RWPE2 (cell line): ENCODE measurements at regions not wholly inside any gene's neighbourhood (a gene's known extent, or its start where the extent isn't known, plus 50 kb on each side); places are given as distances from the start of the nearest gene placed in this dataset.
"Not testable (repeated sequence)": the region's sequence is repeated elsewhere in the genome, so short reads cannot be mapped to it uniquely, and the experiment has no call there.

Source experiments
- ATAC-seq: fragments of 200-7000 bp; cut with Tn5 transposase; 3 replicates; pipeline ENCODE4 v1.9.1; 2021; ENCODE audit warnings: low read depth
- DNase-seq: peaks from one replicate; pipeline ENCODE4 v3.0.0-alpha.2; 2020; ENCODE audit warnings: low spot score
- H3K27ac ChIP-seq: fragments of 450-650 bp; 2 replicates; pipeline ENCODE4 v1.5.1; 2017; ENCODE audit warnings: mild to moderate bottlenecking; ENCODE audit not compliant: poor library complexity, severe bottlenecking
- H3K27me3 ChIP-seq: fragments of 250-450 bp; sonication (Bioruptor Pico); 2 replicates; pipeline ENCODE4 v1.5.1; 2021; ENCODE audit warnings: mild to moderate bottlenecking, moderate library complexity; ENCODE audit not compliant: insufficient read depth, poor library complexity, severe bottlenecking
- H3K36me3 ChIP-seq: fragments of 250-450 bp; sonication (Bioruptor Pico); 2 replicates; pipeline ENCODE4 v1.5.1; 2020; ENCODE audit warnings: low read depth, mild to moderate bottlenecking, moderate library complexity
- H3K4me1 ChIP-seq: fragments of 250-450 bp; sonication (Bioruptor Pico); 2 replicates; pipeline ENCODE4 v1.5.1; 2021; ENCODE audit warnings: mild to moderate bottlenecking, moderate library complexity; ENCODE audit not compliant: insufficient read depth, poor library complexity, severe bottlenecking
- H3K4me3 ChIP-seq: fragments of 250-450 bp; sonication (Bioruptor Pico); 2 replicates; pipeline ENCODE4 v1.5.1; 2021; ENCODE audit warnings: mild to moderate bottlenecking, moderate library complexity; ENCODE audit not compliant: severe bottlenecking
- H3K9me3 ChIP-seq: fragments of 250-450 bp; sonication (Bioruptor Pico); 2 replicates; pipeline ENCODE4 v1.5.1; 2021; ENCODE audit warnings: mild to moderate bottlenecking, moderate library complexity; ENCODE audit not compliant: severe bottlenecking
- TF ChIP-seq, protein P1 (sequence below): fragments of 450-650 bp; IDR thresholded peaks from one replicate; pipeline ENCODE4 v1.5.1; 2017; ENCODE audit warnings: mild to moderate bottlenecking, moderate library complexity; ENCODE audit not compliant: poor library complexity, severe bottlenecking

DNA sequence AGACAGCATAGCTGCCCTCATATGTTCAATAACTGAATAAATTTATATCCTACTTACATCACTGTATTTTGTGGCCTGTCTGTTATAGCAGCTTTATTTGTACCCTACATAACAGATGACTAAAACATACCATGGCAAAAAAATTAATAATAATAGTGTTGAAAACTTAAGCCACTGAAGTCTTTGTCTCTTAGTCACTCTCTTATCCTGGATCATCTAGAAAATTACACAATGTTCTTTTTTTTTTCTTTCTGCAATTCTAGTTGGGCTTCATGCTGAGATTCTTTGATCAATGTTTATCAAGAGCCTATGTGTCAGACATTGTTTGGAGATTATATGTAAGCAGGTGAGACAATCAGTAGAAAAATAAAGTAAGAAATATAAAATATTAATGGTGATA is 519.3 kb upstream of the ARPP21 start:
- Histone ChIP-seq H3K27ac (no peak overlapping the region), H3K36me3 (no peaks in the 10 kb centered on the region), H3K27me3 (peaks cover 3% of the 10 kb centered on the region), H3K4me1 (no peaks in the 10 kb centered on the region), H3K9me3 (no peaks in the 10 kb centered on the region), H3K4me3 (no peak overlapping the region)
- no peak for ATAC-seq
- DNase-seq = no peak
- TF ChIP-seq, protein P1, sequence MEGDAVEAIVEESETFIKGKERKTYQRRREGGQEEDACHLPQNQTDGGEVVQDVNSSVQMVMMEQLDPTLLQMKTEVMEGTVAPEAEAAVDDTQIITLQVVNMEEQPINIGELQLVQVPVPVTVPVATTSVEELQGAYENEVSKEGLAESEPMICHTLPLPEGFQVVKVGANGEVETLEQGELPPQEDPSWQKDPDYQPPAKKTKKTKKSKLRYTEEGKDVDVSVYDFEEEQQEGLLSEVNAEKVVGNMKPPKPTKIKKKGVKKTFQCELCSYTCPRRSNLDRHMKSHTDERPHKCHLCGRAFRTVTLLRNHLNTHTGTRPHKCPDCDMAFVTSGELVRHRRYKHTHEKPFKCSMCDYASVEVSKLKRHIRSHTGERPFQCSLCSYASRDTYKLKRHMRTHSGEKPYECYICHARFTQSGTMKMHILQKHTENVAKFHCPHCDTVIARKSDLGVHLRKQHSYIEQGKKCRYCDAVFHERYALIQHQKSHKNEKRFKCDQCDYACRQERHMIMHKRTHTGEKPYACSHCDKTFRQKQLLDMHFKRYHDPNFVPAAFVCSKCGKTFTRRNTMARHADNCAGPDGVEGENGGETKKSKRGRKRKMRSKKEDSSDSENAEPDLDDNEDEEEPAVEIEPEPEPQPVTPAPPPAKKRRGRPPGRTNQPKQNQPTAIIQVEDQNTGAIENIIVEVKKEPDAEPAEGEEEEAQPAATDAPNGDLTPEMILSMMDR = no peak

DNA sequence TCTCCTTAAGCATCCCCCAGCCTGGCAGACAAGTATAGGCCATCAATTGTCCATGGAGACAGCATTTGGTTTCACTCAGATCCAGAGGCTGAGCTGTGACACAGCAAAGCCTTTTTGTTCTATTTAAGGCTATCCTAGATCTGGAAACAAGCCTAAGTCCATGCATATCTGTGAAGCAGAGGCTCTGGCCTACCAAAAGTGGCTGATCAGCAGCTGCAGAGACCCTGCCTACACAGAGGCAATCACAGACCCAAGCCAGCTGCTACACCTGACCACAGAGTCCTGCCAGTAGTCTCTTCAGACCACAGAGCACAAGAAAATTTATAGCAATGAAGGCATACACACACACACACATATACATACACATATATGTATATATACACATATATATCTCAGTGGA is 501.7 kb upstream of the ARPP21 start:
- H3K4me3 ChIP-seq = no peak overlapping the region
- TF ChIP-seq, protein P1 = no peak
- ATAC-seq (no peak), DNase-seq (no peak)
- H3K9me3 ChIP-seq = no peaks in the 10 kb centered on the region
- no peaks in the 10 kb centered on the region for H3K27me3 ChIP-seq
- H3K27ac ChIP-seq = no peak overlapping the region
- no peaks in the 10 kb centered on the region for H3K4me1 ChIP-seq
- no peaks in the 10 kb centered on the region for H3K36me3 ChIP-seq

DNA sequence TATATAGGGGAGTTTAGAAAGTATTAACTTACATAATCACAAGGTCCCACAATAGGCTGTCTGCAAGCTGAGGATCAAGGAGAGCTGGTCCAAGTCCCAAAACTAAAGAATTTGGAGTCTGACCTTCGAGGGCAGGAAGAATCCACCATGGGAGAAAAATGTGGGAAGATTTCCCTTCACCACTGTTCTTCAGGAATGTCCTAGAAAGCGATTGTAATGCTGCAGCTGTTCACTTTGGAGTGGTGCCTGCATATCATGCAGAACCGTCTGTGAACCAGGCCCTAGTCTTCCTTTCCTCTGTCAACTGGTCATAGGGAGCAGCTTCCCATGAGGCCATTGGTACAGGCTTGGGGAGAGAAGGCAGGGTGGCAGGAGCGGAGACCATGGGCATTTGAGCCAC is 497.9 kb upstream of the ARPP21 start:
- Histone ChIP-seq H3K4me1 (no peaks in the 10 kb centered on the region), H3K36me3 (no peaks in the 10 kb centered on the region), H3K4me3 (no peak overlapping the region), H3K27ac (no peak overlapping the region), H3K9me3 (no peaks in the 10 kb centered on the region), H3K27me3 (no peaks in the 10 kb centered on the region)
- DNase-seq (no peak), ATAC-seq (no peak)
- TF ChIP-seq, protein P1 = no peak

DNA sequence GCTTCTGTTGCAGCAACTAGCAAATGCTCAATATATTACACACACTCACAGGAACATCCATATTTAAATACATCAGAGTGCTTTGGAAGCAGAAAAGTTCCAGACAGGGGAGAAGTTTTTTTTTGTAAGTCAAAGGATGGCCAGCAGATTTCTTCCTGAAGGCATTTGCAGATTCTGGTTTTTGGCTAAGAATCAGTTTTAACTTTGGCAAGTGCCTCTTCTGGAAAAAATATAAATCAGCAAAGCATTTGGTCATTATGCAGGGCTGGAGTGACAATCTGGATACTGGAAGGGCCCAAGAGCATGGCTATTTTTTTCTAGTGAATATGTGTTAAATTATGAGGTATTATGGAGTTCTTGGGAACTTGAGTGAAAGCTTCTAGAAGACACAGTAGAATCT is 495.3 kb upstream of the ARPP21 start:
- H3K4me3 ChIP-seq = no peak overlapping the region
- no peaks in the 10 kb centered on the region for H3K27me3 ChIP-seq
- ATAC-seq (no peak), DNase-seq (no peak)
- H3K9me3 ChIP-seq = no peaks in the 10 kb centered on the region
- no peaks in the 10 kb centered on the region for H3K36me3 ChIP-seq
- TF ChIP-seq, protein P1 = no peak
- no peaks in the 10 kb centered on the region for H3K4me1 ChIP-seq
- no peak overlapping the region for H3K27ac ChIP-seq

DNA sequence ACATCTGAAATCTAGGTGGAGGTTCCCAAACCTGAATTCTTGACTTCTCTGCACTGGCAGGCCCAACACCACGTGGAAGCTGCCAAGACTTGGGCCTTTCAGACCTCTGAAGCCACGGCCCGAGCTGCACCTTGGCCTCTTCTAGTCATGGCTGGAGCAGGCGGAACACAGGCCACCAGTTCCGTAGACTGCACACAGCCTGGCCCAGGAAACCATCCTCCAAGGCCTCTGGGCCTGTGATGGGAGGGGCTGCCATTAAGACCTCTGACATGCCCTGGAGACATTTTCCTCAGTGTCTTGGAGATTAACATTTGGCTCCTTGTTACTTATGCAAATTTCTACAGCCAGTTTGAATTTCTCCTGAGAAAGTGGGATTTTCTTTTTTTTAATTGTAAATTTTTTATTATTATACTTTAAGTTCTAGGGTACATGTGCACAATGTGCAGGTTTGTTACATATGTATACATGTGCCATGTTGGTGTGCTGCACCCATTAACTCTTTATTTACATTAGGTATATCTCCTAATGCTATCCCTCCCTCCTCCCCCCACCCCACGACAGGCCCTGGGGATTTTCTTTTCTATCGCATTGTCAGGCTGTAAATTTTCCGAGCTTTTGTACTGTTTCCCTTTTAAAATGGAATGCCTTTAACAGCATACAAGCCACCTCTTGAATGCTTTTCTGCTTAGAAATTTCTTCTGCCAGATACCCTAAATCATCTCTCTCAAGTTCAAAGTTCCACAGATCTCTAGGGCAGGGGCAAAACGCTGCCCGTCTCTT is 492.9 kb upstream of the ARPP21 start:
- H3K27me3 ChIP-seq, H3K36me3 ChIP-seq, H3K4me3 ChIP-seq, H3K9me3 ChIP-seq, H3K27ac ChIP-seq, H3K4me1 ChIP-seq, ATAC-seq, DNase-seq: not testable (repeated sequence)
